HT1080 (cell line): ENCODE measurements at regions not wholly inside any gene's neighbourhood (a gene's known extent, or its start where the extent isn't known, plus 50 kb on each side); places are given as distances from the start of the nearest gene placed in this dataset.
A peak's percentile ranks its signal among the peaks of the same experiment; 100 is the strongest.

Experiments
- DNase-seq: peaks from one replicate; pipeline ENCODE4 v3.0.0-alpha.2; 2015; ENCODE audit warnings: low read depth

GRCh38 chr4:140316799-140317198 lies 56.6 kb upstream of the SCOC start:
- DNase-seq, result no peak

GRCh38 chr4:140315970-140316369 lies 57.5 kb upstream of the SCOC start:
- DNase-seq, result no peak

GRCh38 chr4:140315438-140315837 lies 58.0 kb upstream of the SCOC start:
- no peak for DNase-seq

DNA sequence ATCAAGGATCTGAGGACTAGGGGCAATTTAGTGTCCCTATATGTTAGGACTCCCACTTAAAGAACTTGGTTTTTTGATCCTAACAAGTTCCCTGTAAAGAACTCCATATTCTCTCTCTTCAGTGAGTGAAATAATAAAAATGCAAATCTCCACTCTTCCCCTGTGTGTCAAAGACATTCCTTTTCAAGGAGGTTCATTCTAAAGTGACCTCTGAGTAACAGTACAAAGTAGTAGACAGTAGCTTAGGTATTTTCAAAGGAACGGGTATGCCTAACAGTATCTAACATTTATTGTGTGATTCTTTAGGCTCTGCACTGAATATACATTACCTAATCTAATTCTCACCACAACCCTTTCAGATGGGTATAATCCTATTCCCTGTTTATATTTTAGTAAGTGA lies 58.4 kb upstream of the SCOC start:
- DNase-seq, result no peak

DNA sequence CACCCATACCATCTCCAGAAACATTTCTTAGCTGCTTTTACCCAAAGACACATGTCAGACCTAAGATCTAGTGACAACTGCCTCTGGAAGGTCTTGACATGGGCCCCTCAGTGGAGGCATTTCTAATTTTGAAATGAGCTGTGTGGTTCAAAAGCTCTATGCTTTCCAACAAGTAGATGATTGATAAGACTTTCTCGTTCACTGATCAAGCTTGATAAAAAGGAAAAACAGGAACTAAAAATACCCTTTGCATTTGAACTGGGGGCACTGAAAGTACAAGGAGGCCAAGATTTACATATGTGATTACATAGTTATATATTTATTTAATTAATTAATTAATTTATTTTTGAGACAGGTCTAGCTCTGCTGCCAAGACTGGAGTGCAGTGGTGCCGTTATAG lies 61.3 kb upstream of the SCOC start:
- DNase-seq, result no peak

GRCh38 chr4:140311257-140311835 lies 62.1 kb upstream of the SCOC start:
- DNase-seq, result no peak

GRCh38 chr4:140309124-140309870 lies 64.1 kb upstream of the SCOC start:
- DNase-seq, result peak; percentile 42

DNA sequence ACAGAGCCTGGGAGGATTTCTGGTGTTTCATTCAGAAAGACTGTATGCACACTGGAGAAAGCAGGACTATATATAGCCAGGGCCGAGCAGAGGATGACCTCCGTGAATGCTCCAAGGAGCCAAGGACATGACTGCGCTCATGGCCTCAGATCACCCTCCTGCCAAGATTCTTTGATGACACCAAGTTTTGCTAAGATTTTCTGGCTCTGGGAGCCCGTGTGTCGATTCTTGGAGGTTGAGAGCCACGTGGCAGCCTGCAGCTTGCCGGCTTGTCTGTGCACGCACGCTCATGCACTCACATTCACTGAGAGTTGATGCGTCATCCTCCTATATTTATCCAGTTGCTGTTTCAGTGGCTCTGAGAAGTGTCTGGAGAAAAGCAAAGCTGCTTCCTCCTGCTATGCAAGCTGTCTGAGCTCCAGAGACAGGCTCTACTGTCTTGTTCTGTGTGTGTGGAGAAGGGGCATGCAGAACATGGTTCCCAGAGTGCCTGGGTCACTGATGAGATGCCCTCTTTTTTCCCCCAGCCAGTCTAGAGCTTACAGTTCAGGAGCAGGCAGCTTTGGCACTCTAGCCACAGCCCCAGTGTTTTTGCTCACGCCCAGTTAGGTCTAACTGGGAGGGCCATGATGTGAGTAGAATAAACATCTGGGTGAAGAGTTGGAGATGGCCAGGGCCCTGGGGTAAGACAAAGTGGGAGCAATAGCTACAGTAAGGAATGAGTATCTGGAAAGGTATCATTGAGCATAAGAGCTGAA lies 64.9 kb upstream of the SCOC start:
- DNase-seq, result peak; percentile 90

- DNase-seq, result no peak
Observed at GRCh38 chr4:140305053-140305452, 68.4 kb upstream of the SCOC start.

DNA sequence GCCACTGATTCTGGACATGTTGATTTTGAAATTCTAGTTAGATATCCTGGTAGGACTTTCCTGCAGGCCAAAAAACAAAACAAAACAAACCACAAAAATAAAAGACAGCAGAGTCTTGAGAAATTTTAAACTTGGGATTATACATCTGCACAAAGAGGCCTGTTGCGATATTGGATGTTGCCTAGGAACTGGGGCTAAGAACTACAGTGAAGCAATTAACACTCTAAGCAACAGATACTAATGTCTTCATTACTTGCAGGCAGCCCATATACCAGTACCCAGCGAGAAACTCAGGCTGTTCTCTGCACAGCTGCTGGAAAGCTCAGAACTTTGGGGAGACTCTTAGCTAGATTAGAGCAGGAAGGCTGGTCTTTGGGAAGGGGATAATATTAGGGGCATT lies 69.1 kb upstream of the SCOC start:
- DNase-seq, result no peak

- no peak for DNase-seq
Observed at GRCh38 chr4:140302151-140302859, 71.1 kb upstream of the SCOC start.

GRCh38 chr4:140300271-140300970 lies 73.0 kb upstream of the SCOC start:
- DNase-seq, result peak; percentile 94

- DNase-seq, result no peak
Observed at GRCh38 chr4:140298001-140298400, 75.4 kb upstream of the SCOC start.

- peak; percentile 65 for DNase-seq
Observed at GRCh38 chr4:140297221-140297570, 76.2 kb upstream of the SCOC start.

- DNase-seq, result peak; percentile 84
Observed at GRCh38 chr4:140296335-140297220, 76.9 kb upstream of the SCOC start.

GRCh38 chr4:140293979-140294378 lies 79.5 kb upstream of the SCOC start:
- no peak for DNase-seq

DNA sequence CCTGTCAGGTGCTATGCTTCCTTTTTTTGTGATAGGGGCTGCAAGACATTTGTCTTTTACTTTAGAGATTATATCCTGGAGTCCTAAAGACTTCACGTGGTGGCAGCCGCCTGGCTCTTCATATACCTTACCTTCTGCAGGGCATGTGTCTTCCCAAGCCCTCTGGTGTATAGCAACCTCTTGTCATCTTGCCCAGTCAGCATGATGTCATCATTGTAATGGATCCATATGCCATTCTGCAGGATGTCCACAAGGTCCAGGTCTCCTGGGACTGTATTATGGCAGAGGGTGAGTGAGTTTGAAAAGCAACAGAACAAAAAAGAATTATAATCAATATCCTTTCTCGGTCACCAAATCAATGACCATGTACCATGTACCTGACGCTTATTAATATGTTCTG lies 82.2 kb upstream of the SCOC start:
- peak; percentile 48 for DNase-seq

DNA sequence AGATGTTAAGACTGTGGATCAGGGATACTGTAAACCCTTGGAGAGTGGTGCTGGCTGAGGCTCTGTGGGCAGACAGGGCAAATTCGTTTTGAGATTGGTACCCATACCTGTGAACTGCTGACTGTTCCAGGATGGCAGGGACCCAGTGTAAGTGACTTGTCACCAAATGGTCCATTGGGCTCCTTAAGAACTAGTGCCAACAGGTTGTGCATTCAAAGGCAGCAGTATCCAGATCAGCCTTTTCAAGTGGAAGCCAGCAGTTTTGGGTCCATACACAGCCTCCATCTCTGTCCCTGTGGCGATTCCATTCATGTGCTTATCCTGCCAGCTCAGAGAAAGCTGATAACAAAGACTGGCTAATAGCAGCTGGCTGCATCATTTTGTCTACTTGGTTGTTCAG lies 84.0 kb upstream of the SCOC start:
- DNase-seq, result no peak

DNA sequence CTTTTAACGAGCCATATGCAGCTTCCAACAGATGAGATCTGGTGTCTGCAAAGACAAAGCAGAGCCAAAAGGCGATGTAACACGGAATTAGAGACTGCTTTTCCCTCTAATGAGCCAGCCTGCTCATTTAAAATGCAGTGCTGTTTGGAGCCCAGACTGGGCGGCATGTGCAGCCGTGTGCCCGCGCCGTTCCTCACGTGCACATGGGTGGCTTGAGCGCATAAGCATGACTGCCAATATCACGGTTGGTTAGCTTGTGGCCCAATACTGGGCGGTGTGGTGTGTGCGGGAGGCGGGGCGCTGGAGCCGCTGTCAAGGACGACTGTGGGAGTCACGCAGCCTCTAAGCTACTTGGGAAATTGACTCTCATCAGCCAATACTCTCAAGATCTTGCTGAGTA lies 87.0 kb upstream of the SCOC start:
- DNase-seq, result no peak

DNA sequence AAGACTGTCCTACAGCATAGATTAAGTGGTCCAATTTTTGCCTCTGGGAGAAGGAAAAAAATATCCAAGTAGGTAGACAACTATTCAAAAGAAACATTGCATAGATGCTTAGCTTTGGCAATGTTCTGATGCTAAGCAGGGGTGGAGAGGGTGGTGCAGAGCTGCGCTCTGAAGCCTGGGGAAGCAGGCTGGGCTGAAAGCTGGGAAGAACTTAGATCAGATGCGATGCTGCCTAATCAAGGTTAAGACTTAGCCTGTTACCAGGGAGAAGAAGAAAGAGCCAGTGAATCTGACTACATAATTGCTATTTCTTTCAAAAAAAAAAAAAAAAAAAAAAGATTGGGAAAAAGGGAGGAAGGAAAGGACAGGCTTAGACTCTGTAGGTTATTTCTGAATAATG lies 89.0 kb upstream of the SCOC start:
- DNase-seq, result no peak
